ENCODE measurements at regions not wholly inside any gene's neighbourhood (a gene's known extent, or its start where the extent isn't known, plus 50 kb on each side); places are given as distances from the start of the nearest gene placed in this dataset.

GRCh38 chr6:19713411-19713810 lies 123.8 kb upstream of the ID4 start:
- H3K27ac ChIP-seq (ENCODE audit: insufficient read depth, low read length, poor library complexity, severe bottlenecking) = no peak overlapping the region
- Mint-ChIP-seq H3K9me3 (peaks cover 0 to 5% (median 1%) of the 10 kb centered on the region in 7 donors), H3K4me3 (no peak overlapping the region), H3K36me3 (no peaks in the 10 kb centered on the region), H3K4me1 (no peaks in the 10 kb centered on the region), H3K27me3 (no peaks in the 10 kb centered on the region), H3K27ac (no peak overlapping the region)
- no peak for ATAC-seq (ENCODE audit: low read depth in 2 of 2)
- no peaks in the 10 kb centered on the region for H3K36me3 ChIP-seq (ENCODE audit: control insufficient read depth, insufficient read depth, low read length)
- no peaks in the 10 kb centered on the region for H3K9me3 ChIP-seq (ENCODE audit: control insufficient read depth in 2 of 2, low read length in 2 of 2)
- no peaks in the 10 kb centered on the region for H3K4me1 ChIP-seq (ENCODE audit: control insufficient read depth, insufficient read depth, low read length, poor library complexity, severe bottlenecking)
- H3K27me3 ChIP-seq (ENCODE audit: control insufficient read depth, insufficient read depth, low read length) = no peaks in the 10 kb centered on the region
- DNase-seq = no peak
- H3K4me3 ChIP-seq (ENCODE audit: low read depth, low read length) = no peak overlapping the region

GRCh38 chr6:19713984-19714383 lies 123.2 kb upstream of the ID4 start:
- Histone ChIP-seq H3K27me3 (ENCODE audit: control insufficient read depth, insufficient read depth, low read length) (no peaks in the 10 kb centered on the region), H3K9me3 (ENCODE audit: control insufficient read depth in 2 of 2, low read length in 2 of 2) (no peaks in the 10 kb centered on the region), H3K27ac (ENCODE audit: insufficient read depth, low read length, poor library complexity, severe bottlenecking) (no peak overlapping the region), H3K4me1 (ENCODE audit: control insufficient read depth, insufficient read depth, low read length, poor library complexity, severe bottlenecking) (no peaks in the 10 kb centered on the region), H3K36me3 (ENCODE audit: control insufficient read depth, insufficient read depth, low read length) (no peaks in the 10 kb centered on the region), H3K4me3 (ENCODE audit: low read depth, low read length) (no peak overlapping the region)
- Mint-ChIP-seq H3K4me1 (no peaks in the 10 kb centered on the region), H3K4me3 (no peak overlapping the region), H3K36me3 (no peaks in the 10 kb centered on the region), H3K27ac (no peak overlapping the region), H3K9me3 (peaks cover 0 to 5% (median 1%) of the 10 kb centered on the region in 7 donors), H3K27me3 (no peaks in the 10 kb centered on the region)
- ATAC-seq (ENCODE audit: low read depth in 2 of 2) = no peak
- no peak for DNase-seq

- Mint-ChIP-seq H3K4me1 (no peaks in the 10 kb centered on the region), H3K4me3 (no peak overlapping the region)
Observed at GRCh38 chr6:19714434-19715166, 122.6 kb upstream of the ID4 start.

GRCh38 chr6:19715167-19715551 lies 122.0 kb upstream of the ID4 start:
- ATAC-seq (ENCODE audit: low read depth in 2 of 2) (no peak), DNase-seq (no peak)
- no peaks in the 10 kb centered on the region for H3K4me1 Mint-ChIP-seq
- H3K27ac Mint-ChIP-seq = no peak overlapping the region
- no peaks in the 10 kb centered on the region for H3K9me3 ChIP-seq (ENCODE audit: control insufficient read depth in 2 of 2, low read length in 2 of 2)
- H3K4me3 Mint-ChIP-seq = no peak overlapping the region
- H3K4me3 ChIP-seq (ENCODE audit: low read depth, low read length) = no peak overlapping the region
- H3K27ac ChIP-seq (ENCODE audit: insufficient read depth, low read length, poor library complexity, severe bottlenecking) = no peak overlapping the region
- H3K4me1 ChIP-seq (ENCODE audit: control insufficient read depth, insufficient read depth, low read length, poor library complexity, severe bottlenecking) = no peaks in the 10 kb centered on the region
- H3K36me3 Mint-ChIP-seq = no peaks in the 10 kb centered on the region
- H3K36me3 ChIP-seq (ENCODE audit: control insufficient read depth, insufficient read depth, low read length) = no peaks in the 10 kb centered on the region
- H3K27me3 ChIP-seq (ENCODE audit: control insufficient read depth, insufficient read depth, low read length) = no peaks in the 10 kb centered on the region
- no peaks in the 10 kb centered on the region for H3K27me3 Mint-ChIP-seq
- peaks cover 0 to 5% (median 1%) of the 10 kb centered on the region in 7 donors for H3K9me3 Mint-ChIP-seq

More at GRCh38 chr6:19714434-19715166, 122.6 kb upstream of the ID4 start:
- DNase-seq = no peak
- H3K4me1 ChIP-seq (ENCODE audit: control insufficient read depth, insufficient read depth, low read length, poor library complexity, severe bottlenecking) = no peaks in the 10 kb centered on the region
- H3K36me3 ChIP-seq (ENCODE audit: control insufficient read depth, insufficient read depth, low read length) = no peaks in the 10 kb centered on the region
- H3K9me3 ChIP-seq (ENCODE audit: control insufficient read depth in 2 of 2, low read length in 2 of 2) = no peaks in the 10 kb centered on the region
- no peaks in the 10 kb centered on the region for H3K36me3 Mint-ChIP-seq
- no peaks in the 10 kb centered on the region for H3K27me3 Mint-ChIP-seq
- no peak overlapping the region for H3K4me3 ChIP-seq (ENCODE audit: low read depth, low read length)
- no peak overlapping the region for H3K27ac ChIP-seq (ENCODE audit: insufficient read depth, low read length, poor library complexity, severe bottlenecking)
- no peak overlapping the region for H3K27ac Mint-ChIP-seq
- peaks cover 0 to 5% (median 1%) of the 10 kb centered on the region in 7 donors for H3K9me3 Mint-ChIP-seq
- H3K27me3 ChIP-seq (ENCODE audit: control insufficient read depth, insufficient read depth, low read length) = no peaks in the 10 kb centered on the region
- ATAC-seq (ENCODE audit: low read depth in 2 of 2) = no peak

- H3K4me3 ChIP-seq (ENCODE audit: low read depth, low read length) = no peak overlapping the region
- no peak for ATAC-seq (ENCODE audit: low read depth in 2 of 2)
- H3K4me3 Mint-ChIP-seq = no peak overlapping the region
- no peaks in the 10 kb centered on the region for H3K9me3 ChIP-seq (ENCODE audit: control insufficient read depth in 2 of 2, low read length in 2 of 2)
- H3K9me3 Mint-ChIP-seq = peaks cover 0 to 5% (median 0%) of the 10 kb centered on the region in 7 donors
- no peaks in the 10 kb centered on the region for H3K4me1 ChIP-seq (ENCODE audit: control insufficient read depth, insufficient read depth, low read length, poor library complexity, severe bottlenecking)
- H3K27ac ChIP-seq (ENCODE audit: insufficient read depth, low read length, poor library complexity, severe bottlenecking) = no peak overlapping the region
- H3K27me3 Mint-ChIP-seq = no peaks in the 10 kb centered on the region
- no peak for DNase-seq
- no peaks in the 10 kb centered on the region for H3K36me3 ChIP-seq (ENCODE audit: control insufficient read depth, insufficient read depth, low read length)
- H3K27me3 ChIP-seq (ENCODE audit: control insufficient read depth, insufficient read depth, low read length) = no peaks in the 10 kb centered on the region
- no peak overlapping the region for H3K27ac Mint-ChIP-seq
- H3K36me3 Mint-ChIP-seq = no peaks in the 10 kb centered on the region
- no peaks in the 10 kb centered on the region for H3K4me1 Mint-ChIP-seq
Observed at GRCh38 chr6:19719691-19720128, 117.5 kb upstream of the ID4 start.

- no peaks in the 10 kb centered on the region for H3K4me1 ChIP-seq (ENCODE audit: control insufficient read depth, insufficient read depth, low read length, poor library complexity, severe bottlenecking)
- peaks cover 0 to 5% (median 0%) of the 10 kb centered on the region in 7 donors for H3K9me3 Mint-ChIP-seq
- H3K4me1 Mint-ChIP-seq = no peaks in the 10 kb centered on the region
- no peaks in the 10 kb centered on the region for H3K27me3 ChIP-seq (ENCODE audit: control insufficient read depth, insufficient read depth, low read length)
- ATAC-seq (ENCODE audit: low read depth in 2 of 2) = no peak
- no peaks in the 10 kb centered on the region for H3K27me3 Mint-ChIP-seq
- no peak overlapping the region for H3K4me3 ChIP-seq (ENCODE audit: low read depth, low read length)
- no peaks in the 10 kb centered on the region for H3K9me3 ChIP-seq (ENCODE audit: control insufficient read depth in 2 of 2, low read length in 2 of 2)
- H3K36me3 Mint-ChIP-seq = no peaks in the 10 kb centered on the region
- H3K36me3 ChIP-seq (ENCODE audit: control insufficient read depth, insufficient read depth, low read length) = no peaks in the 10 kb centered on the region
- no peak for DNase-seq
- no peak overlapping the region for H3K27ac ChIP-seq (ENCODE audit: insufficient read depth, low read length, poor library complexity, severe bottlenecking)
- no peak overlapping the region for H3K27ac Mint-ChIP-seq
- no peak overlapping the region for H3K4me3 Mint-ChIP-seq
Observed at GRCh38 chr6:19721766-19722377, 115.3 kb upstream of the ID4 start.

GRCh38 chr6:19722999-19723398 lies 114.2 kb upstream of the ID4 start:
- H3K4me3 Mint-ChIP-seq = no peak overlapping the region
- H3K27ac Mint-ChIP-seq = no peak overlapping the region
- ATAC-seq (ENCODE audit: low read depth in 2 of 2) (no peak), DNase-seq (no peak)
- no peak overlapping the region for H3K27ac ChIP-seq (ENCODE audit: insufficient read depth, low read length, poor library complexity, severe bottlenecking)
- no peaks in the 10 kb centered on the region for H3K36me3 ChIP-seq (ENCODE audit: control insufficient read depth, insufficient read depth, low read length)
- H3K9me3 Mint-ChIP-seq = peaks cover 0 to 5% (median 0%) of the 10 kb centered on the region in 7 donors
- H3K4me1 Mint-ChIP-seq = no peaks in the 10 kb centered on the region
- no peaks in the 10 kb centered on the region for H3K9me3 ChIP-seq (ENCODE audit: control insufficient read depth in 2 of 2, low read length in 2 of 2)
- no peaks in the 10 kb centered on the region for H3K27me3 Mint-ChIP-seq
- no peaks in the 10 kb centered on the region for H3K4me1 ChIP-seq (ENCODE audit: control insufficient read depth, insufficient read depth, low read length, poor library complexity, severe bottlenecking)
- no peaks in the 10 kb centered on the region for H3K27me3 ChIP-seq (ENCODE audit: control insufficient read depth, insufficient read depth, low read length)
- no peaks in the 10 kb centered on the region for H3K36me3 Mint-ChIP-seq
- H3K4me3 ChIP-seq (ENCODE audit: low read depth, low read length) = no peak overlapping the region

GRCh38 chr6:19723545-19723944 lies 113.6 kb upstream of the ID4 start:
- Histone ChIP-seq H3K27me3 (ENCODE audit: control insufficient read depth, insufficient read depth, low read length) (no peaks in the 10 kb centered on the region), H3K4me1 (ENCODE audit: control insufficient read depth, insufficient read depth, low read length, poor library complexity, severe bottlenecking) (no peaks in the 10 kb centered on the region), H3K36me3 (ENCODE audit: control insufficient read depth, insufficient read depth, low read length) (no peaks in the 10 kb centered on the region), H3K27ac (ENCODE audit: insufficient read depth, low read length, poor library complexity, severe bottlenecking) (no peak overlapping the region), H3K4me3 (ENCODE audit: low read depth, low read length) (no peak overlapping the region), H3K9me3 (ENCODE audit: control insufficient read depth in 2 of 2, low read length in 2 of 2) (no peaks in the 10 kb centered on the region)
- ATAC-seq (ENCODE audit: low read depth in 2 of 2) = no peak
- DNase-seq = no peak
- no peak overlapping the region for H3K4me3 Mint-ChIP-seq
- no peak overlapping the region for H3K27ac Mint-ChIP-seq
- peaks cover 0 to 5% (median 0%) of the 10 kb centered on the region in 7 donors for H3K9me3 Mint-ChIP-seq
- no peaks in the 10 kb centered on the region for H3K36me3 Mint-ChIP-seq
- H3K27me3 Mint-ChIP-seq = no peaks in the 10 kb centered on the region
- no peaks in the 10 kb centered on the region for H3K4me1 Mint-ChIP-seq

All from CD4-positive, CD25-positive, alpha-beta regulatory T cell (primary cell).